ENCODE measurements at regions not wholly inside any gene's neighbourhood (a gene's known extent, or its start where the extent isn't known, plus 50 kb on each side); places are given as distances from the start of the nearest gene placed in this dataset.

DNA sequence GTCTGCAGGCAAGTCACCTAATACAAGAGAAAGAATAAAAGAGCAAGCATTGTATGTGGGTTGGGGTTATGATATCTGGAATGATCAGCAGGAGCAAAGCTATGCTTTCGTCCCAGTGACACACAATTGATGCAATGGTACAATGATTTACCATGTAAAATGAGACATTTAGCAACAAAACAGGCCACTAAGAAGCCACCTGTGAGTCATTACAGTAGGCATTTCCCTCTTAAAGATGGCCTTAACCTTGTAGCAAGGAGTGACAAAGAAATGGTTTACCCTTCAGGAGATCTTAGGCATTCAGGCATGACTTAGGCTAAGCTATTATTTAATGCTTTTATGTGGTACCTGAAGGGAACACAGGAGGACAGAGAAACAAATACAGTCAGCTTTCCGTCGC is 373.3 kb upstream of the RBMS3 start:
- peaks cover 0 to 10% of the 10 kb centered on the region in 2 experiments; a peak in 2 of 4 replicates for H3K9me3 ChIP-seq (ENCODE audit: insufficient read depth in 2 of 2, low read depth in 1 of 2, low read length in 1 of 2)
- no peak overlapping the region for H2BK120ac ChIP-seq (replicated peaks; ENCODE audit: low read depth, low read length)
- no peak overlapping the region for H2BK20ac ChIP-seq (ENCODE audit: low read length)
- H3K23ac ChIP-seq (ENCODE audit: insufficient read length) = no peak overlapping the region
- H2BK5ac ChIP-seq (ENCODE audit: low read depth, low read length) = no peak overlapping the region
- CTCF ChIA-PET (ENCODE audit: partially characterized antibody) = interaction anchor here (1.7 kb wide), 1 partner anchor 9 kb away, joined by 8 read pairs; no protein-coding TSS in a partner anchor
- no peak overlapping the region for H3K18ac ChIP-seq (ENCODE audit: extremely low read depth, low read length)
- H2AK5ac ChIP-seq (ENCODE audit: low read depth, low read length) = no peak overlapping the region
- H3K56ac ChIP-seq (replicated peaks; ENCODE audit: insufficient read length, low read depth, low read length) = no peak overlapping the region
- FAIRE-seq (no peak), DNase-seq (ENCODE audit: low read depth in 1 of 2, low spot score in 2 of 2) (no peak)
- H3K9ac ChIP-seq (replicated peaks in 1 of 4; ENCODE audit: extremely low read depth in 1 of 4, low read depth in 3 of 4, low read length in 3 of 4) = no peak overlapping the region
- H3K4ac ChIP-seq (replicated peaks; ENCODE audit: insufficient read length, low read depth, low read length) = no peak overlapping the region
- H2BK15ac ChIP-seq (ENCODE audit: low read length) = no peak overlapping the region
- H3K4me2 ChIP-seq (ENCODE audit: insufficient read depth in 1 of 2, low read depth in 2 of 2, low read length in 2 of 2) = no peak overlapping the region
- H3K4me1 ChIP-seq (replicated peaks in 1 of 4; ENCODE audit: control insufficient read depth in 3 of 4, insufficient read depth in 4 of 4, low read length in 3 of 4) = no peaks in the 10 kb centered on the region
- no peaks in the 10 kb centered on the region for H3K23me2 ChIP-seq (ENCODE audit: low read depth, low read length)
- no peaks in the 10 kb centered on the region for H3K79me2 ChIP-seq (ENCODE audit: control insufficient read depth in 1 of 2, insufficient read depth in 2 of 2, low read length in 2 of 2)
- no peak overlapping the region for H2BK12ac ChIP-seq (ENCODE audit: low read depth, low read length)
- TF ChIP-seq, protein P1, sequence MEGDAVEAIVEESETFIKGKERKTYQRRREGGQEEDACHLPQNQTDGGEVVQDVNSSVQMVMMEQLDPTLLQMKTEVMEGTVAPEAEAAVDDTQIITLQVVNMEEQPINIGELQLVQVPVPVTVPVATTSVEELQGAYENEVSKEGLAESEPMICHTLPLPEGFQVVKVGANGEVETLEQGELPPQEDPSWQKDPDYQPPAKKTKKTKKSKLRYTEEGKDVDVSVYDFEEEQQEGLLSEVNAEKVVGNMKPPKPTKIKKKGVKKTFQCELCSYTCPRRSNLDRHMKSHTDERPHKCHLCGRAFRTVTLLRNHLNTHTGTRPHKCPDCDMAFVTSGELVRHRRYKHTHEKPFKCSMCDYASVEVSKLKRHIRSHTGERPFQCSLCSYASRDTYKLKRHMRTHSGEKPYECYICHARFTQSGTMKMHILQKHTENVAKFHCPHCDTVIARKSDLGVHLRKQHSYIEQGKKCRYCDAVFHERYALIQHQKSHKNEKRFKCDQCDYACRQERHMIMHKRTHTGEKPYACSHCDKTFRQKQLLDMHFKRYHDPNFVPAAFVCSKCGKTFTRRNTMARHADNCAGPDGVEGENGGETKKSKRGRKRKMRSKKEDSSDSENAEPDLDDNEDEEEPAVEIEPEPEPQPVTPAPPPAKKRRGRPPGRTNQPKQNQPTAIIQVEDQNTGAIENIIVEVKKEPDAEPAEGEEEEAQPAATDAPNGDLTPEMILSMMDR (IDR thresholded peaks at IDR 0.05; ENCODE audit: control extremely low read depth in 1 of 3, insufficient read depth in 1 of 3, low read depth in 1 of 3, low read length in 3 of 3) = no peak
- no peak for TF ChIP-seq EP300 (IDR thresholded peaks at IDR 0.05; ENCODE audit: borderline replicate concordance in 1 of 2, low read depth in 2 of 2, low read length in 2 of 2)
- no peak for TF ChIP-seq SP4 (IDR thresholded peaks at IDR 0.05; ENCODE audit: low read length)
- TF ChIP-seq CHD1 (IDR thresholded peaks at IDR 0.05; ENCODE audit: low read depth, low read length) = no peak
- TF ChIP-seq YY1 (IDR thresholded peaks at IDR 0.05; ENCODE audit: low read depth, low read length) = no peak
- no peak for TF ChIP-seq BRCA1 (IDR thresholded peaks at IDR 0.05; ENCODE audit: low read depth, low read length)
- no peak for TF ChIP-seq POU5F1 (IDR thresholded peaks at IDR 0.05; ENCODE audit: low read depth, low read length)
- no peak overlapping the region for H4K8ac ChIP-seq (ENCODE audit: extremely low read depth, insufficient read depth, low read length)
- H3K27me3 ChIP-seq (replicated peaks in 1 of 4; ENCODE audit: control insufficient read depth in 3 of 4, extremely low read depth in 1 of 4, insufficient read depth in 3 of 4, low read length in 3 of 4) = no peaks in the 10 kb centered on the region
- H3K4me3 ChIP-seq (ENCODE audit: extremely low read depth in 1 of 4, insufficient read depth in 2 of 4, low read depth in 3 of 4, low read length in 4 of 4) = no peak overlapping the region
- peaks cover 0 to 3% (median 0%) of the 10 kb centered on the region in 4 experiments; a peak in 1 of 8 replicates for H3K36me3 ChIP-seq (ENCODE audit: control insufficient read depth in 2 of 4, insufficient read depth in 4 of 4, low read length in 3 of 4)
- no peak overlapping the region for H4K5ac ChIP-seq (ENCODE audit: insufficient read length, low read depth, low read length)
- WGBS, 2 experiments (ENCODE audit: extremely low coverage in 1 of 2, insufficient coverage in 1 of 2, insufficient read length in 1 of 2, insufficient replicate concordance in 2 of 2, low coverage in 1 of 2, low lambda C conversion rate in 2 of 2, missing lambda C conversion rate in 1 of 2) = 94% methylated on average over 3 of the region's 3 CpGs; no CpG with 5 or more reads in 1 of the 2 experiments
- POLR2A ChIA-PET (ENCODE audit: partially characterized antibody) = no interaction called here
- no peak overlapping the region for H2AFZ ChIP-seq (ENCODE audit: low read length)
- H3K27ac ChIP-seq (ENCODE audit: low read depth, low read length) = no peak overlapping the region
- no peaks in the 10 kb centered on the region for H4K20me1 ChIP-seq (replicated peaks in 1 of 2; ENCODE audit: control insufficient read depth in 1 of 2, insufficient read depth in 2 of 2, low read length in 2 of 2)
- no peak overlapping the region for H3K14ac ChIP-seq (ENCODE audit: insufficient read length)
- H4K91ac ChIP-seq (replicated peaks; ENCODE audit: insufficient read length, low read length) = no peak overlapping the region
- H3K79me1 ChIP-seq (ENCODE audit: low read depth, low read length) = no peaks in the 10 kb centered on the region

All from H1 (cell line).